NCI-H2227 treated with DMSO at 0.1 percent for 48 hours (cell line): ENCODE measurements at regions not wholly inside any gene's neighbourhood (a gene's known extent, or its start where the extent isn't known, plus 50 kb on each side); places are given as distances from the start of the nearest gene placed in this dataset.

Experiments used
- DNase-seq: peaks from one replicate; lab custom pipeline; 2025; lab: John Stamatoyannopoulos, UW

DNA sequence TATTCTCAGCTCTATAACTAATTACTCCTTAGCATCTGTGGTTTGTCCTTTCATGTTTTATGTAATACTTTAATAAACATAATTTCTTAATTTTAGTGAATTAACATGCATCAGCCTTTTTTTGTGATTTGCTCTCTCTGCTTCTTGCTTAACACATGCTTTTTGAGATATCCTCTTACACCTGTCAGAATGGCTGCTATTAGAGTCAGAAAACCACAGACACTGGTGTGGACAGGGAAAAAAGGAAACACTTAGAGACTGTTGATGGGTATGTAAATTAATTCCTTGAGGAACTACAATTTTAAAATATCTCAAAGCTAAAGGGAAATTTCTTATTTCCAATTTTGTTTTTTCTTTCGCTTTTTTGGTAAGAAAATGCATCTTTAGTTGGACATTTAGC is 549.0 kb downstream of the ZNF804A start:
- DNase-seq, result no peak

DNA sequence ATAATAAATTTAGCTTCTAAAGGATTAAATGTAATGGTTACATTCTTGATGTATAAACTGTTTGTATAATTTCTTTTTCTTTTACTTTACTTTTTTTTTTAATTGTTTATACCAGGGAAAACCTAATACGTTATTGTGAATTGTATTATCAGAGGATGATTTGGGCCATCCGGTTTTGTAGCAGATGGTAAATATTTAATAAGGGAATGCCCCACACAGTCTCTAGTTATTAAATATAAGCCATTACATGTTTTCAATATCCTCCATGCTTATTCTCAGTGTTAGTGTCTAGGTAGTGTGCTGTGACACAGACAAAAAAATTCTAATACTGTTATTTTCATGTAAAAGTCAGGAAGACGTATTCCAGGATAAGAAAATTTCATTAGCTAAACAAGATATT is 553.9 kb downstream of the ZNF804A start:
- no peak for DNase-seq

DNA sequence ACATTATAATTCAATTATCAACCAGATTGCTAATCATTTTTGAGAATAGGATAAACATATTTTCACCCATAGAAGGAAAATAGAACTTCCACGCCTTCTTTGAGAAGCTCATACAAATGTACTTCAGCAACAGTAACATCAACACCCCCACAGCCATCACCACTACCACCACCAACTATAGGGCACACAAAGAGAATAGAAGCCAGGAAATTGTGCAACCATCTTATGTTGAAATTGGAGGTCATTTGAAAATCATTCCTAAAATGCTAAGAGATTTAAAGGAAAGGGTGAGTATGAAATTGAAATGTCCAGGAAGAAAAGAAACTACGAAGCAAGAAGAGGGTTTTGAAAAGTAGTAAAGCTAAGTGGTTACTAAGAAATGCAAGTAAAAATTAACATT is 563.4 kb downstream of the ZNF804A start:
- DNase-seq, result no peak

DNA sequence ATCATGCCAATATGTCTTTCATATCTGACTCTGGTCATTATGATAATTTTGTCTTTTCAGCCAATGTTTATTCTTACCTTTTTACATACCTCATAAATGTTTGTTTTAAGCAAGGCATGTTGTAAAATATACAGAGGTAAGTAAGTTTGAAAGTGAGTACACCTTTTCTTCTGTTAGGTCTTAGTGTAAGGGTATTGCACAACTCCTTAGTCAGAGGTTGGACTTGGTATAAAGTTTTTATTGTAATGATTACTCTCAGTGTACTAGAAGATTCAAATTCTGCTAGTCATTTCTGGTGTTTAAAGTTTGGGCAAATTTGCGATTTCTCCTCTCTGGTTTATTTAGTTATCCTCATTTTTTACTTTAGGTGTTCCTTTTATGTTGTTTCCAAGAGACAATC is 564.3 kb upstream of the FSIP2 start:
- no peak for DNase-seq

DNA sequence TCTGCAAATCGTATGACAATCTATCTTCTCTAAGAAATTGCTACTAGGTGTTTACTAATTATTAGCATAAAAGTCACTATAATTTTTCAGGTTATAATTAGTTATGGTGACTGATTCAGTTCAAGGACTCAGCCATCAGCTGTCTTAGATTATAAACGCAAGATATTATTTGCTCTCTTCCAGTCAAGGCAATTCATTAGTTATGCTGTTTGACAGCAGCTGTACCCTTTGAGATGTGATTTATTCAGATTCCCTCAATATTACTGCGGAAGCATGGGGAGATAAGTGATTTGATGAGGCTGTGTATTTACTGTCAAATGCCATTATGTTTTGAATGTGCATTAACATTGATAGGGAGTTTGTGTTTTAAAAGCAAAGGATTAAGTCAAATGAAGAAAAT is 558.9 kb upstream of the FSIP2 start:
- DNase-seq, result no peak

DNA sequence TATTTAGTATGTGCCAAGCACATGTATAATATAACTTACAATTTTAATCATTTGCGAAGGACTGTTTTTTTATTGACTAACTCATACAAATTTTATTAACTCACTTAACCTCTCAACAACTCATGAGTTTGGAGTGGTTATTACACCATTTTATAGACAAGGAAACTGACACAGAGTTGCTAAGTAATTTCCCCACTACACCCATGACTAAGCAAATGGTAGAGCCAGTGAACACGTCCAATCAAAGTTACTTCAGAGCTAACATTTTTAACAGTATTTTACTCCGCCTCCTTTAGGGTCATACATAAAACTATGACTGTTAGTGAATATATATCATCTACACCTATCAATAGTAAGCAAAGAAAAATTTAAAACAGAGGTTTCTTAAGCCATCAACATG is 556.7 kb upstream of the FSIP2 start:
- DNase-seq, result no peak

DNA sequence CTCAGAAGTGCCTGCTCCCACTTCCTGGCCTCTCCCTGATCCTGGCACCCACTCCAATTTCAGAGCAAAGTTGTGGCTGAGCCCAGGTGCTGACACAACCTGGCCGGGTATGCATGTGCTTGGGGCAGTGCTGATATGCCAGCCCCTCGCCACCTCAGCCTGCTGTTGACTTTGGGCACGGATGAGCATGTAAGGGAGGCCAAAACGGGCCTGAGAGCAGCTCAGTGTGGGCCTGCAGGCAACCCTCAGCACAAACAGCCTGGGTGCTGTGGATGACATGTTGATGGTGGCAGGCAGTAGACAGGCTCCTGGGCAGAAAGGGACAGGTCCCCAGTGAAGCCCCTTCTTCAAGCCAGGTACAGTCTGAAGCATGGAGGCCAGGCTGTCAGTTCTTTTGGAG is 553.6 kb upstream of the FSIP2 start:
- DNase-seq, result no peak

DNA sequence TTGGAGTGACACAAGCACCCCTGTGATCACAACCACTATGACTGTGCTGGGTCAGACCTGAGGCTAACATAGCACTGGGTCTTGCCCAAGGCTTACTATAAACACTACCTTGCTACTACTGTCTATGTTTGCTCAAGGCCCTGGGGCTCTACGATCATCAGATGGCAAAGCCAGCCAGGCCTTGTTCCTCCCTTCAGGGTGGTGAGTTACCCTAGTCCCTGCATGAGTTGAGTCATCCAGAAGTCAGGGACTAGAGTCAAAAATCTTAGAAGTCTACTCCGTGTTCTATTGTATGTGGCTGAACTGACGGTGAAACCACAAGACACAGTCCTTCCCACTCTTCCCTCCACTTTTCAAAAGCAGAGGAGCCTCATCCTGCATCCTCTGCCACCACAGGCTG is 551.2 kb upstream of the FSIP2 start:
- DNase-seq, result no peak

DNA sequence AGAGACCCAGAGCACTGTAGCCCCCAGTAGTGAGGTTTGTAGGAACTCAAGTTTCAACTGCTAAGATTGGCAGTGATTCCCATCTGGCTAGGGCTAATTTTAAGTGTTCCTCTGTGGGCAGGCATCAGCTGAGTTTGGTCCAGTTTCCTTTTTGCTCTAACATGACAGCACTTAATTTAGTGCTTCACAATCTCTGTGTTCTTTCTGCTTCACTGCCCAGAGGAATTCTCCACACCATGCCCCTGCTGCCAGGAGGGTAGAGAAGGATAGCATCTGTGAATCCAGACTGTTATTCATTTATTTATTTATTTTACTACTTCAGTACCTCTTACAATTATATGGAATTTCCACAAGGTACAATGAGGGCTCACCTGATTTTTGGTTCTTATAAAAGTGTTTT is 549.9 kb upstream of the FSIP2 start:
- DNase-seq, result no peak

DNA sequence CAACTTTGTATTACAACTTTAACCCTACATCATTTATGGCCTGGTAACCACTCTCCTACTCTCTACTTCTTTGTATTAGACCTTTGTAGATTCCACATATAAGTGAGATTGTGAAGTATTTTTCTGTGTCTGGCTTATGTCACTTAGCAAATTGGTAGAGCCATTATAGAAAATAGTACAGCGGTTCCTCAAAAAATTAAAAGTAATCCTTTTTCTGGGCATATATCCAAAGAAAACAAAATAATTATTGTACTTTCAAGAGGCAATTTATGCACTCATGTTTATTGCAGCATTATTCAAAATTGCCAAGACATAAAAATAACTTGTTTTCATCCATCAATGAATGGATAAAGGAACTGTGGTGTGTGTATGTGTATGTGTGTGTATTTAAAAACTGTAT is 537.5 kb upstream of the FSIP2 start:
- DNase-seq, result no peak

DNA sequence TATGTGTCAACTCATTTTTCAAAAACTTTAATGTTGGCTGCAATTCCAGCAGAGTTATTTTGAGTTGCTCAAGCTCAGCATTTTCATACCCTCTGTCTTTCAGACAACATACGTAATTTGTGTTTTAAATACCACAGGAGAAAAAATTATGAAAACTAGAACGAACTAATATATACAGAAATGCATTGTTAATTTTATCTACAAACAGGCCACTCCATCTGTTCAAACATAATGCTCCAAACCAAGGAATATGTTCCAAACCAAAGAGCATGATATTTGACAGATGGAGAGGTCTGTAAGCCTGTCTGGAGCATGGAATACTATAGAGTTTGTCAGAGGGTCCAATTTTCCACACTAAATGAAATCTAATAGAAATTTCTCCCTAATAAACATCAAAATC is 536.2 kb upstream of the FSIP2 start:
- no peak for DNase-seq

DNA sequence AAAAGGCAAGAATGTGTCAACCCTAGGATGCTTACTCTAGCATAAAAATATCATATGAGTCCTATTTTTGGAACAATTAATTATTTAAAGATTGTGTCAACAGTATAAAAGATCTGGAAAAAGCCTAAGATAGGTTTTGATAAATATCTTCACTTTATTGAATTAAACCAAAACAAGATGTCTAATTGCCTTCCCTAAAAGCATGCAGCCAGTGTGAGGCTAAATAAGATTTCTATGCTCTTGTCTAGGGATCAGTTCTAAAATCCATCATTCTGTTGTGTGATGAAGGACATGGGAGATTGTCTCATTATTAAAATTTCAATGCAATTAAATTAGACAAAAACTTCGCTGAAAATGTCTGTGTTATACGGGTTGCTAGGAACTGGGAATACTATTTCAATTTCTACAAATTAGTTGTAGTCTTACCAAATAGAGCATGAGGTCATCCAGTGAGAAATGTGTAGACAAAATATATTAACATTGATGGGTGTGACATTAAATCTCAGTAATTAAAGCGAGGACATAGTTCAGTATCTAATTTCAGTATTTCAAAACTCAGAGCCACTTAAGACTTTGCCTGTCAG is 535.6 kb upstream of the FSIP2 start:
- DNase-seq, result no peak

DNA sequence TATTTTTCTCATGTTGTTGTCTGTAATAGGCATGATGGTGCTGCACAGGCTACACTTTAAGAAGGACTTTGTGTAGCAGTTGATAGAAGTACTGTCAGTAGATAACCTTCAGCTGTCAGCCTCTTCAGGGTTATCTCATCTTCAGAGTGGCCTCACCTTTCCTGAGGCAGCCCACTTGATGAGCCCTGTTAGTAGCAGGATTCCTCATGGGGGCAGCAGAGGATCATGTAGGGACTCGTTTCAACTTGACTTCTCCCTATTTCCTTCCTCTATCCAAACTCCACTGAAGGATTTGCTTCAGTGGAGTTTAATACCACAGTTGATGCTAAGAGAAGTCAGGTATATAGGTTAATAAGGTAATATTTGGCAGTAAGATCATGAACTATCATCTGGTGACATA is 530.3 kb upstream of the FSIP2 start:
- peak; percentile 26 for DNase-seq

DNA sequence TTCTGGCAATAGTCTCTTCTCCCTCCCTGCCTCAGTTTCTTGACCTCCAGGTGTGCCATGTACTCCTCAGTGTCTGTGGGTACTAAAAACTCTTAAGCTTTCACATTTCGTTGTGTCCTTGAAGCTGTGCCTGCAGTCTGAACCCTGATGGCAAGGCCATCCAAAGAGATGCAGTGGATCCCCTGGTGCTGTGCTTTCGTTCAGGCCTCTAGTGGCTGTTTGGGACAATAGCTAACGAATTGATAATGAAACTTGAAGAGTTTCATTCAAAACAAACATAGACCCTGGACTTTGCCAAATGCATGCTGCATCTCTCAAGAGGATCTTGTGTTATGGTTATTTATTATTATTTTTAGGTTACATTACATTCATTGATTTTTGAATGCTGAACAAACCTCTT is 523.1 kb upstream of the FSIP2 start:
- no peak for DNase-seq

DNA sequence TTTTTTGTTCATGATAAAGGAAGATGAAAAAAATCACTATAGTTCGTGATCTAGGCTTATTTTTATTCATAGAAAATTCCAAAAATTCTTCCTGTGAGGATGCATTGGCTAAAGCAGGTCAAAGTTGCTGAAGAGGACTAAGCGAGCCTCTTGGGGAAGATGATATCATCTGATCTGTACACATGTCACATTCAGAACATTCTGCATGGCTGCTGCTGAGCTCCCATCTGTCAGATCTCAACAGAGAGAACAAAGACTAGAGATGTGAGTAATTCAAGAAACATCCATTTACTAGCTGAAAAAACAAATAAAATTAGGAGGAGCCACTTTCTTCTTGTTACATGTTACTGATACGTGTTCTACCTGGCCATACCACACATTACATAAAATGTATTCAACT is 518.6 kb upstream of the FSIP2 start:
- DNase-seq, result no peak

DNA sequence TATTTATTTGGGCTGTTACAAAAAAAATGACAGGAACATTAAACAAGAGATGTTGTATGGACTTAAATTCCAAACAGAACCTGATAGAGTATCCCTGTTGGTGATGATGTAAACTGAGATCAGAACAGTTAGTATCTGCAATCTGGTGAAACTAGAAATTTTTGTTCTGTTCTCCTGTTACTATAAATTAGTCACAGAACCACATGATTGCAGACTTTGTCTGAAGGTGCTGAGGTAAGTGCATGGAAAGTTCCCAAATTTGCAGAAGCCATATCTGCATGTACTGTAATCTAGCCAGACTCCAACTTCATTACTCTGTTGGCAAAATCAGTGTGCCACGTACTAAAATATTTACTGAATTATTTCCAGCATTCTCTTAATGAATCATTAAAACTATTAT is 516.3 kb upstream of the FSIP2 start:
- no peak for DNase-seq

DNA sequence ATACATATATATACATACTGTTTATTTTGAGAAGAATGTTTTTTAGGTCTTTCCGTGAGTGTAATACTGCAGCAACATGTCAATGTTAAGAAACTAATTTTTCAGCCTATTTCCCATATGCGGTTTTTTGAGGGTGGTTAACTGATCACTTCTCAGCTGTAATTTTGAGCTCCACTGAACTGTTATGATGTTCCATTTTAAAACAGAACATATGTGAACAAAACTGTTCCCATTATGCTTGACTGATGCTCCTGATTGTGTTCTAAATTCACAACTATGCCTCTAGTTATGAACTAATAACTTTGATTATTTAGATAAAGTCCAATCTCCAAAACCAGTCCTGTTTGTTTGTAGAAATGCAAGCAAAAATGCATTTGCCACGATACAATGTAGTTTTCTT is 511.2 kb upstream of the FSIP2 start:
- DNase-seq, result no peak

DNA sequence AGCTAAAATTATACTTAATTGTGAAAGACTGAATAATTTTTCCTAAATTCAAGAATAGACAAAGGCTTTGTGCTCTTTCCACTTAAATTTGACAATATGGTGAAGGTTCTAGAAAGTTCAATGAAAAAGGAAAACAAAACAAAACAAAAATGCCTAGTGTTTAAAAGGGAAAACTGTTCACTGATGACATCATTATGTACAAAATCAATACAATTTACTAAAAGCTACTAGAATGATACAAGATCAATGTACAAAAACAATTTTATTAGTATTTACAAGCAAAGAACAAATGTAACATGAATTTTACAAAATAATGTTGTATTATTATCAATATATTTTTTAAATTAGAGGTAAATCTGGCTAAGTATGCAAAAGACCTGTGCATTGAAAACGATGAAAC is 499.1 kb upstream of the FSIP2 start:
- DNase-seq, result no peak

DNA sequence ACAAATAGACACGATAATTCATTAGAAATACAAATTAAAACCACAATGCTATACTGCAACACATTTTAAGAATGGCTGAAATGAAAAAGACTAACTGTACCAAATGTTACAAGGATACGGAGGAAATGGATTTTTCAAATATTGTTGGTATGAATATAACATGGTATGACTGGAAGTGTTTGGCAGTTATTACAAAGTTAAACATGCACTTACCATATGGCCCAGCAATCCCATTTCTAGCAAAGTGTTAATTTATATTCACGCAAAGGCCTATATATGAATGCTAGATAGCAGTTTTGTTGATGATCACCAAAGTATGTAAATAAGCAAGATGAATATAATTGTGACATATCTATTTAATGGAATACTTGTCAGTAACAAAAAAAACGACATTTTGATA is 497.8 kb upstream of the FSIP2 start:
- DNase-seq, result no peak

DNA sequence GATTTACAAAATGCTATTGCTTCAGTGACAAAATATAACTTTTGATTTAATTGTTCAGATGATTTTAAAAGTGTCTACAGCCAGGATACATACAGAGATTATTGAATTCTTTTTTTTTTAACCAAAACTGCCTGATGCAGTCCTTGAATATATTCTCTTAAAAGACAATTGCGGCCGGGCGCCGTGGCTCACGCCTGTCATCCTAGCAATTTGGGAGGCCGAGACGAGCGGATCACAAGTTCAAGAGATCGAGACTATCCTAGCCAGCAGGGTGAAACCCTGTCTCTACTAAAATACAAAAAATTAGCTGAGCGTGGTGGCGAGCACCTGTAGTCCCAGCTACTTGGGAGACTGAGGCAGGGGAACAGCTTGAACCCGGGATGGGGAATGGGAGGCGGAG is 497.0 kb upstream of the FSIP2 start:
- DNase-seq, result no peak

DNA sequence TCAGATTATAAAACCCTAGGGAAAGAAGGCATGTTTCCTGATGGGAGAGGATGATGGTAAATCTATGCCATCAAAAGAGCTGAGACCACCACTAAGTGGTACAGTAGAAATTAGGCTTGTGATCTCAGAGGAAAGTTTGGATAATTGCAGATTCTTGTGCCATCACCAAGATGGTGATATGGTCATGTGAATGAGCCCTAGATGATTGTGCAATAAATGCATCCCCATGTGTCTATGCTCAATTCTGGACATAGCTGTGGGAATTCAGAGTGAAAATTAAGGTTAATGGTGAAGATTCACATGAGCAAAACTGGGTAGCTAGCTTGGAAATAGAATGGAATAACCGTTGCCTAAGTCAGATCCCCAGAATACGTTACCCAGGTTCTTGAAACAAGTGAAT is 496.1 kb upstream of the FSIP2 start:
- no peak for DNase-seq

DNA sequence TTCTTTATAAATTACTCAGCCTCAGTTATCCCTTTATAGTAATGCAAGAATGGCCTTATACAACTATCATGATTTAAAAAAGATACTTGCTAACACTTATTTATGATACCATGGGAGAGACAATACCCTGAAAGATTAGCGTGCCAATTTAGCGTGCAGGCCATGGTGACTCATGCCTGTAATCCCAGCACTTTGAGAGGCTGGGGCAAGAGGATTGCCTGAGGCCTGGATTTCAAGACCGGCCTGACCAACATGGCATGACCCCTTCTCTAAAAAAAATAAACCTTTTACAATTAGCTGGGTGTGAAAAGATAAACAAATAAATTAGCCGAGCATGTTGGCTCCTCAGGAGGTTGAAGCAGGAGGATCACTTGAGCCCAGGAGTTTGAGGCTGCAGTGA is 493.4 kb upstream of the FSIP2 start:
- no peak for DNase-seq

DNA sequence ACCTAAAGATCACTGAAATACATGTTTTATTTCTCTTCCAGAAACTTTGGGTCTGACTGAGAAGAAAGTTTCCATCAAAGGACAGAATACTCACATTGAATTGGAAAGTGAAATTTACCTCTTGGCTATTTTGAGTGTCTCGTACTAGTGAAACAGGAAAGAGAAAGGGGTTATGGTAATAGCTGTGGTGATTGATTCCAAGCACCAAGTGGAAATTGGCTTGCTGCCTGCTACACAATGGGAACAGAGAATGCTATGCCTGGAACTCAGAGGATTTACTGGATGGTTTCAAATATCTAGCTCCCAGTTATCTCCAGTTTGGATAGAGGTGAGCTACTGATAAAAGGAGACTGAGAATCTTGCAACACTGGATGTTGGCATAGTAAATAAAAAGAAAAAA is 492.8 kb upstream of the FSIP2 start:
- no peak for DNase-seq

DNA sequence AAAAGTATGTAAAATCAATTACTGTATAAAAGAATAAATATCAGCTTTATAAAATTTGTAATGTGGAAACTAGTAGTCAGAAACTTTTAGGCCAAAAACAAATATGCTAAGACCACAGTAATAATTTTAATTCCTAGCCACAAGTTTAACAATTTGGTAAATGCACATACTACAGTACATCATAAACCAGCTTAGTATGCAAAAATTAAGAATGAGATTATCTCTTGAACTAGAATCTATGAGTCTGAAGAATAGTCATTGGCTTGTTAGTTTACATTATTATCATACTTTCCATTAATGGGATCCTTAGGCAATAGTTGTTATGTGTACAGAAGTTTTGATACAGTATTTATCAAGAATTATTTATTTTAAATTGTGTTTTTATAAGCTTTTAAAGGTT is 491.9 kb upstream of the FSIP2 start:
- no peak for DNase-seq

DNA sequence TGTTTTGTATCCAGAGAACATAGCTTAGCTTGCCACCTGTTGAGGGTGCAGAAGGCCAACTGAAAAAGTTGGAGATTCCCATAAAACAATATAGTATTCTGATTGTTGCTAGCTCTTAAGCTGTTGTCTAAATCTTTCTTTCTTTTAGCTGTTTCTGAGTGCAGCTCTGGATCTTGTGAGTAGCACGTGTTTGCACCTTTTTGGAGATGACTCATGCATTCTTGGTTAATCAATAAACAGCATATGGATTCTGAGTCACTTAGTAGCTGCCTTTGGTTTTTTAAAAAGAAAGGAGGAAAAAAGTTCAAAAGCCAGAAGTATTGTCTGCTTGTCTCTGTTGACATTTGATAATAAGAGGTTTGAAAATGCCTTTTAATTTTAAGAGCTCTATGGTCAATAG is 483.0 kb upstream of the FSIP2 start:
- DNase-seq, result no peak
